Testis (tissue), 2 donors: ENCODE measurements at regions not wholly inside any gene's neighbourhood (a gene's known extent, or its start where the extent isn't known, plus 50 kb on each side); places are given as distances from the start of the nearest gene placed in this dataset.

ENCODE experiments used
- CTCF ChIP-seq, 3 experiments: fragments of 450-650 bp in 2 of 3; fragments of 200-600 bp in 1 of 3; sonication (generic) in 1 of 3; IDR thresholded peaks; one replicate each; pipeline ENCODE4 v1.5.1; 2016 to 2019; ENCODE audit warnings: antibody characterized with exemption in 3 of 3, mild to moderate bottlenecking in 2 of 3, moderate library complexity in 1 of 3
- POLR2A ChIP-seq: fragments of 450-650 bp; IDR thresholded peaks from one replicate; pipeline ENCODE4 v1.6.1; 2017; ENCODE audit warnings: antibody characterized with exemption, mild to moderate bottlenecking, moderate library complexity

GRCh38 chr1:209132736-209133467, 450.6 kb upstream of the CAMK1G start:
- TF ChIP-seq CTCF (IDR thresholded peaks at IDR 0.05) (no peak), POLR2A (no peak)
